KMS-11 (cell line): ENCODE measurements at regions not wholly inside any gene's neighbourhood (a gene's known extent, or its start where the extent isn't known, plus 50 kb on each side); places are given as distances from the start of the nearest gene placed in this dataset.

Experiments
- H2AFZ ChIP-seq: fragments of 200-600 bp; sonication (generic); 2 replicates; pipeline ENCODE4 v1.6.1; 2016; ENCODE audit warnings: antibody characterized with exemption, mixed run types, low read depth
- H3K27ac ChIP-seq: fragments of 200-600 bp; sonication (generic); 2 replicates; pipeline ENCODE4 v1.6.1; 2016; ENCODE audit warnings: mild to moderate bottlenecking, mixed run types
- H3K27me3 ChIP-seq: fragments of 200-600 bp; sonication (generic); 2 replicates; pipeline ENCODE4 v1.6.1; 2017; ENCODE audit warnings: mild to moderate bottlenecking, low read depth, mixed run types, moderate library complexity; ENCODE audit not compliant: insufficient read depth
- H3K36me3 ChIP-seq: fragments of 200-600 bp; sonication (generic); 2 replicates; pipeline ENCODE4 v1.6.1; 2017; ENCODE audit warnings: mild to moderate bottlenecking, mixed run types; ENCODE audit not compliant: insufficient read depth
- H3K4me1 ChIP-seq: fragments of 200-600 bp; sonication (generic); 2 replicates; pipeline ENCODE4 v1.6.1; 2016; ENCODE audit warnings: mild to moderate bottlenecking, low read depth, mixed run types; ENCODE audit not compliant: poor library complexity, severe bottlenecking
- H3K4me2 ChIP-seq: fragments of 200-600 bp; sonication (generic); 2 replicates; pipeline ENCODE4 v1.7.0; 2016; ENCODE audit warnings: mild to moderate bottlenecking, mixed run types
- H3K4me3 ChIP-seq: fragments of 200-600 bp; sonication (generic); IDR thresholded peaks from 2 replicates; pipeline ENCODE4 v1.6.1; 2017; ENCODE audit warnings: low read depth, low read length, mixed read lengths; ENCODE audit not compliant: insufficient read depth
- H3K79me2 ChIP-seq: fragments of 200-600 bp; sonication (generic); 2 replicates; pipeline ENCODE4 v1.6.1; 2016; ENCODE audit warnings: low read depth, mixed run types; ENCODE audit not compliant: insufficient read depth
- H3K9ac ChIP-seq: fragments of 200-600 bp; sonication (generic); 2 replicates; pipeline ENCODE4 v1.6.1; 2016; ENCODE audit warnings: mild to moderate bottlenecking, mixed run types
- H4K20me1 ChIP-seq: fragments of 200-600 bp; sonication (generic); 2 replicates; pipeline ENCODE4 v1.6.1; 2016; ENCODE audit warnings: mild to moderate bottlenecking, mixed run types; ENCODE audit not compliant: insufficient read depth
- CTCF ChIP-seq: fragments of 200-600 bp; sonication (generic); conservative IDR thresholded peaks from 2 replicates; pipeline ENCODE4 v1.6.1; 2017; ENCODE audit warnings: low read depth, mild to moderate bottlenecking, antibody characterized with exemption, low read length, moderate library complexity, mixed read lengths

- no peak overlapping the region for H2AFZ ChIP-seq
- H3K36me3 ChIP-seq: no peaks in the 10 kb centered on the region
- no peaks in the 10 kb centered on the region for H4K20me1 ChIP-seq
- H3K4me1 ChIP-seq: no peaks in the 10 kb centered on the region
- H3K27me3 ChIP-seq: no peaks in the 10 kb centered on the region
- no peaks in the 10 kb centered on the region for H3K79me2 ChIP-seq
- no peak overlapping the region for H3K9ac ChIP-seq
- no peak for TF ChIP-seq CTCF
- H3K4me2 ChIP-seq: no peak overlapping the region
- H3K4me3 ChIP-seq: no peak overlapping the region
- no peak overlapping the region for H3K27ac ChIP-seq
Observed at GRCh38 chr12:126960221-126960620, 1306.7 kb upstream of the TMEM132C start.

GRCh38 chr12:126960709-126961108 lies 1306.3 kb upstream of the TMEM132C start:
- H3K27ac ChIP-seq: no peak overlapping the region
- H2AFZ ChIP-seq: no peak overlapping the region
- no peaks in the 10 kb centered on the region for H3K36me3 ChIP-seq
- H3K9ac ChIP-seq: no peak overlapping the region
- H3K79me2 ChIP-seq: no peaks in the 10 kb centered on the region
- no peaks in the 10 kb centered on the region for H4K20me1 ChIP-seq
- no peak for TF ChIP-seq CTCF
- no peak overlapping the region for H3K4me3 ChIP-seq
- H3K4me1 ChIP-seq: no peaks in the 10 kb centered on the region
- H3K4me2 ChIP-seq: no peak overlapping the region
- no peaks in the 10 kb centered on the region for H3K27me3 ChIP-seq

GRCh38 chr12:126963825-126964224 lies 1303.1 kb upstream of the TMEM132C start:
- Histone ChIP-seq H2AFZ (no peak overlapping the region), H3K27me3 (no peaks in the 10 kb centered on the region), H3K79me2 (no peaks in the 10 kb centered on the region), H3K27ac (no peak overlapping the region), H4K20me1 (no peaks in the 10 kb centered on the region), H3K4me3 (no peak overlapping the region), H3K4me1 (no peaks in the 10 kb centered on the region), H3K36me3 (no peaks in the 10 kb centered on the region), H3K9ac (no peak overlapping the region), H3K4me2 (no peak overlapping the region)
- TF ChIP-seq CTCF: no peak

GRCh38 chr12:126966498-126966897 lies 1300.5 kb upstream of the TMEM132C start:
- Histone ChIP-seq H3K4me1 (no peaks in the 10 kb centered on the region), H3K27me3 (no peaks in the 10 kb centered on the region), H4K20me1 (no peaks in the 10 kb centered on the region), H3K36me3 (no peaks in the 10 kb centered on the region), H3K9ac (no peak overlapping the region), H3K27ac (no peak overlapping the region), H3K4me2 (no peak overlapping the region), H2AFZ (no peak overlapping the region), H3K4me3 (no peak overlapping the region), H3K79me2 (no peaks in the 10 kb centered on the region)
- TF ChIP-seq CTCF: no peak

GRCh38 chr12:126967152-126967551 lies 1299.8 kb upstream of the TMEM132C start:
- Histone ChIP-seq H2AFZ (no peak overlapping the region), H3K27me3 (no peaks in the 10 kb centered on the region), H3K27ac (no peak overlapping the region), H3K4me3 (no peak overlapping the region), H3K4me1 (no peaks in the 10 kb centered on the region), H3K4me2 (no peak overlapping the region), H3K9ac (no peak overlapping the region), H3K36me3 (no peaks in the 10 kb centered on the region), H4K20me1 (no peaks in the 10 kb centered on the region), H3K79me2 (no peaks in the 10 kb centered on the region)
- no peak for TF ChIP-seq CTCF
